GM12878 (cell line): ENCODE measurements at regions not wholly inside any gene's neighbourhood (a gene's known extent, or its start where the extent isn't known, plus 50 kb on each side); places are given as distances from the start of the nearest gene placed in this dataset.
A peak's percentile ranks its signal among the peaks of the same experiment; 100 is the strongest.

Experiments used
- BMI1 ChIP-seq: fragments of 450-650 bp; IDR thresholded peaks from 2 replicates; pipeline ENCODE4 v1.6.1; 2016; ENCODE audit warnings: mild to moderate bottlenecking, moderate library complexity, borderline replicate concordance
- CBX5 ChIP-seq: sonication (generic); IDR thresholded peaks from 2 replicates; pipeline ENCODE4 v1.6.1; 2016; ENCODE audit warnings: low read depth, moderate library complexity, mild to moderate bottlenecking, inconsistent platforms
- CUX1 ChIP-seq: IDR thresholded peaks from 2 replicates; pipeline ENCODE4 v1.6.1; 2012; ENCODE audit warnings: improper control_type of control experiment, low read depth, low read length; ENCODE audit not compliant: insufficient replicate concordance
- DPF2 ChIP-seq: fragments of 450-650 bp; IDR thresholded peaks from 2 replicates; pipeline ENCODE4 v1.6.1; 2017; ENCODE audit warnings: mild to moderate bottlenecking
- EP300 ChIP-seq, 2 experiments: fragments of 150-350 bp in 1 of 2; IDR thresholded peaks; 2 replicates each; pipeline ENCODE4 v1.6.1; 2011 to 2012; ENCODE audit warnings: low read depth in 2 of 2, low read length in 2 of 2, borderline replicate concordance in 1 of 2, improper control_type of control experiment in 1 of 2, inconsistent platforms in 1 of 2; ENCODE audit not compliant: control insufficient read depth in 1 of 2
- FOXM1 ChIP-seq: IDR thresholded peaks from 2 replicates; pipeline ENCODE4 v1.6.1; 2012; ENCODE audit warnings: low read depth, mild to moderate bottlenecking, inconsistent platforms, low read length, moderate library complexity
- GATAD2B ChIP-seq: fragments of 450-650 bp; conservative IDR thresholded peaks from 2 replicates; pipeline ENCODE4 v1.6.1; 2017; ENCODE audit warnings: low read depth, mild to moderate bottlenecking, moderate library complexity
- HDAC2 ChIP-seq: fragments of 200-600 bp; sonication (generic); IDR thresholded peaks from 2 replicates; pipeline ENCODE4 v1.6.1; 2017
- HDAC6 ChIP-seq: fragments of 200-600 bp; sonication (generic); IDR thresholded peaks from one replicate; pipeline ENCODE4 v1.8.0; 2017; ENCODE audit warnings: antibody characterized with exemption; ENCODE audit not compliant: unreplicated experiment
- HDGF ChIP-seq: fragments of 450-650 bp; IDR thresholded peaks from 2 replicates; pipeline ENCODE4 v1.6.1; 2016; ENCODE audit warnings: antibody characterized with exemption
- NFXL1 ChIP-seq: fragments of 450-650 bp; IDR thresholded peaks from 2 replicates; pipeline ENCODE4 v1.6.1; 2017; ENCODE audit warnings: antibody characterized with exemption, mild to moderate bottlenecking, borderline replicate concordance
- NFYB ChIP-seq: IDR thresholded peaks from 2 replicates; pipeline ENCODE4 v1.6.1; 2011; ENCODE audit warnings: low read depth, mild to moderate bottlenecking, low read length, improper control_type of control experiment, moderate library complexity; ENCODE audit not compliant: insufficient read depth
- POLR2A ChIP-seq: IDR thresholded peaks from 2 replicates; pipeline ENCODE4 v1.6.1; 2011; ENCODE audit warnings: low read depth, mild to moderate bottlenecking, low read length
- RAD51 ChIP-seq: fragments of 450-650 bp; IDR thresholded peaks from 2 replicates; pipeline ENCODE4 v1.6.1; 2016; ENCODE audit warnings: moderate library complexity, mild to moderate bottlenecking, inconsistent platforms
- RBBP5 ChIP-seq: fragments of 200-600 bp; sonication (generic); conservative IDR thresholded peaks from 2 replicates; pipeline ENCODE4 v1.6.1; 2016
- SMAD1 ChIP-seq: fragments of 450-650 bp; IDR thresholded peaks from 2 replicates; pipeline ENCODE4 v1.6.1; 2018; ENCODE audit warnings: mild to moderate bottlenecking, low read depth; ENCODE audit not compliant: partially characterized antibody
- TAF1 ChIP-seq: IDR thresholded peaks from 2 replicates; pipeline ENCODE4 v1.6.1; 2011; ENCODE audit warnings: mild to moderate bottlenecking, low read depth, low read length, borderline replicate concordance
- TCF12 ChIP-seq: IDR thresholded peaks from 2 replicates; pipeline ENCODE4 v1.6.1; 2011; ENCODE audit warnings: low read depth, mild to moderate bottlenecking, low read length
- TCF3 ChIP-seq: IDR thresholded peaks from 2 replicates; pipeline ENCODE4 v1.6.1; 2012; ENCODE audit warnings: low read depth, mild to moderate bottlenecking, low read length, borderline replicate concordance; ENCODE audit not compliant: insufficient read depth
- TF ChIP-seq, protein P1 (sequence below): fragments of 450-650 bp; IDR thresholded peaks from 2 replicates; pipeline ENCODE4 v1.6.1; 2017; ENCODE audit warnings: mild to moderate bottlenecking
- TF ChIP-seq, protein P2 (sequence below): fragments of 450-650 bp; IDR thresholded peaks from 2 replicates; pipeline ENCODE4 v1.6.1; 2016; ENCODE audit warnings: mild to moderate bottlenecking
- TF ChIP-seq, protein P3 (sequence below): fragments of 450-650 bp; IDR thresholded peaks from 2 replicates; pipeline ENCODE4 v1.6.1; 2017; ENCODE audit warnings: low read depth, mild to moderate bottlenecking, moderate library complexity

DNA sequence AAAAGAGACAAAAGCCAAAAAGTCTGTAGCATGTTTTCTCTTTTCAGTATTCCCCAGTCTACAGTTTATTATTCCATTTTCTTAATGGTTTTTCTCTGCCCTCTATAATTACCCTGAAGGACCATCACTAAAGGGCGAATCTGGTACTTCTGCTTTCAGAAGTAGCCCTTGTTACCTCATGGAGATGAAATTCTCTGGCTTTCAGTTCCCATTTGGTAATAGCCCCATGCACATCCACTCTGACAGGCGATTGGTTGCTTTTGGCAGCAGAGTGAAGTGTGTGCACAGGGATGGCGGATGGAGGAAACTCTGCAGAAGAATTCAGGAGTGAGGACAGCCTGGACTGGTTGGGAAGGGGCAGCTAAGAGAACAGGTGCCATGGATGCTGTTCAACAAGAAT is 66.3 kb upstream of the NABP1 start (continued):
- no peak for TF ChIP-seq RBBP5
- TF ChIP-seq DPF2 = peak; percentile 78
- no peak for TF ChIP-seq RAD51
- no peak for TF ChIP-seq POLR2A
- TF ChIP-seq NFYB = peak; percentile 83
- no peak for TF ChIP-seq HDAC2
- no peak for TF ChIP-seq HDGF
- TF ChIP-seq TAF1 = no peak
- TF ChIP-seq TCF12 = no peak
- no peak for TF ChIP-seq FOXM1
- no peak for TF ChIP-seq CBX5
- TF ChIP-seq SMAD1 = no peak
- TF ChIP-seq BMI1 = no peak
- TF ChIP-seq, protein P1, sequence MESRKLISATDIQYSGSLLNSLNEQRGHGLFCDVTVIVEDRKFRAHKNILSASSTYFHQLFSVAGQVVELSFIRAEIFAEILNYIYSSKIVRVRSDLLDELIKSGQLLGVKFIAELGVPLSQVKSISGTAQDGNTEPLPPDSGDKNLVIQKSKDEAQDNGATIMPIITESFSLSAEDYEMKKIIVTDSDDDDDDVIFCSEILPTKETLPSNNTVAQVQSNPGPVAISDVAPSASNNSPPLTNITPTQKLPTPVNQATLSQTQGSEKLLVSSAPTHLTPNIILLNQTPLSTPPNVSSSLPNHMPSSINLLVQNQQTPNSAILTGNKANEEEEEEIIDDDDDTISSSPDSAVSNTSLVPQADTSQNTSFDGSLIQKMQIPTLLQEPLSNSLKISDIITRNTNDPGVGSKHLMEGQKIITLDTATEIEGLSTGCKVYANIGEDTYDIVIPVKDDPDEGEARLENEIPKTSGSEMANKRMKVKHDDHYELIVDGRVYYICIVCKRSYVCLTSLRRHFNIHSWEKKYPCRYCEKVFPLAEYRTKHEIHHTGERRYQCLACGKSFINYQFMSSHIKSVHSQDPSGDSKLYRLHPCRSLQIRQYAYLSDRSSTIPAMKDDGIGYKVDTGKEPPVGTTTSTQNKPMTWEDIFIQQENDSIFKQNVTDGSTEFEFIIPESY = no peak
- TF ChIP-seq CUX1 = no peak
- peak; percentile 50 to 90; a peak in 3 of 4 replicates for TF ChIP-seq EP300 (IDR thresholded peaks at IDR 0.05; ENCODE audit: borderline replicate concordance in 1 of 2, control insufficient read depth in 1 of 2, low read depth in 2 of 2, low read length in 2 of 2)
- TF ChIP-seq, protein P2, sequence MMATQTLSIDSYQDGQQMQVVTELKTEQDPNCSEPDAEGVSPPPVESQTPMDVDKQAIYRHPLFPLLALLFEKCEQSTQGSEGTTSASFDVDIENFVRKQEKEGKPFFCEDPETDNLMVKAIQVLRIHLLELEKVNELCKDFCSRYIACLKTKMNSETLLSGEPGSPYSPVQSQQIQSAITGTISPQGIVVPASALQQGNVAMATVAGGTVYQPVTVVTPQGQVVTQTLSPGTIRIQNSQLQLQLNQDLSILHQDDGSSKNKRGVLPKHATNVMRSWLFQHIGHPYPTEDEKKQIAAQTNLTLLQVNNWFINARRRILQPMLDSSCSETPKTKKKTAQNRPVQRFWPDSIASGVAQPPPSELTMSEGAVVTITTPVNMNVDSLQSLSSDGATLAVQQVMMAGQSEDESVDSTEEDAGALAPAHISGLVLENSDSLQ = peak; percentile 50; the same call in 1 of the 2 replicates
- no peak for TF ChIP-seq NFXL1
- TF ChIP-seq GATAD2B = 0 out of 2 replicates have a peak, but pooled peaks have one; percentile 32
- TF ChIP-seq, protein P3, sequence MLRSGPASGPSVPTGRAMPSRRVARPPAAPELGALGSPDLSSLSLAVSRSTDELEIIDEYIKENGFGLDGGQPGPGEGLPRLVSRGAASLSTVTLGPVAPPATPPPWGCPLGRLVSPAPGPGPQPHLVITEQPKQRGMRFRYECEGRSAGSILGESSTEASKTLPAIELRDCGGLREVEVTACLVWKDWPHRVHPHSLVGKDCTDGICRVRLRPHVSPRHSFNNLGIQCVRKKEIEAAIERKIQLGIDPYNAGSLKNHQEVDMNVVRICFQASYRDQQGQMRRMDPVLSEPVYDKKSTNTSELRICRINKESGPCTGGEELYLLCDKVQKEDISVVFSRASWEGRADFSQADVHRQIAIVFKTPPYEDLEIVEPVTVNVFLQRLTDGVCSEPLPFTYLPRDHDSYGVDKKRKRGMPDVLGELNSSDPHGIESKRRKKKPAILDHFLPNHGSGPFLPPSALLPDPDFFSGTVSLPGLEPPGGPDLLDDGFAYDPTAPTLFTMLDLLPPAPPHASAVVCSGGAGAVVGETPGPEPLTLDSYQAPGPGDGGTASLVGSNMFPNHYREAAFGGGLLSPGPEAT = peak; percentile 58; the same call in 1 of the 2 replicates
- no peak for TF ChIP-seq TCF3
- TF ChIP-seq HDAC6 = no peak
